ENCODE measurements at regions not wholly inside any gene's neighbourhood (a gene's known extent, or its start where the extent isn't known, plus 50 kb on each side); places are given as distances from the start of the nearest gene placed in this dataset.

DNA sequence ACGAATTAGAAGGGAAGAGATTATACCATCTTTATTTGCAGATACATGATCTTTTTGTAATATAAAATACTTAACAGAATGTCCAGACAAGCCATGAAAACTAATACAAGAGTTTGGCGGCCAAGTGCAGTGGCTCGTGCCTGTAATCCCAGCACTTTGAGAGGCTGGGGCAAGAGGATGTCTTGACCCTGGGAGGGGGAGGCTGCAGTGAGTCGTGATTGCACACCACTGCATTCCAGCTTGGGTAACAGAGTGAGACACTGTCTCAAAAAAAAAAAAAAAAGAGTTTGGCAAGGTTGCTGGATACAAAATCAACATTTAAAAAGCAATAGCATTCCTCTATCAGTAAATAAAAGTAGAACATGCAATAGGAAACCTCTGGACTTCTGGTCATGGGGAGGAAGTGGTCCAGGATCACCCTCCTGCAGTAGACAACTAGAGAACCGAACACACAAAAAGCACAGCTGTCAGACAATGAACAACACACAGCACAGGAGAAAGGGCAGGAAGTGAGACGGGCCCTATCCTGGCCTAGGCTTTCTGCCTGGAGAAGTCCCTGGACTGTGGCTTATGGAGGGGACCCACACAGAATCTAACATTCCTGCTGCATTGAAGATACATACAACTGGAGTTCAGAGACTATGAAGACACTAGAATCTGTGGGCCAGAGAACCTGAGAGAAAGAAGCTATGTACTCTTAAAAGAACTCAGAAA lies 118.9 kb upstream of the ARL4C start:
- DNase-seq (ENCODE audit: extremely low read depth, low read depth) = no peak

DNA sequence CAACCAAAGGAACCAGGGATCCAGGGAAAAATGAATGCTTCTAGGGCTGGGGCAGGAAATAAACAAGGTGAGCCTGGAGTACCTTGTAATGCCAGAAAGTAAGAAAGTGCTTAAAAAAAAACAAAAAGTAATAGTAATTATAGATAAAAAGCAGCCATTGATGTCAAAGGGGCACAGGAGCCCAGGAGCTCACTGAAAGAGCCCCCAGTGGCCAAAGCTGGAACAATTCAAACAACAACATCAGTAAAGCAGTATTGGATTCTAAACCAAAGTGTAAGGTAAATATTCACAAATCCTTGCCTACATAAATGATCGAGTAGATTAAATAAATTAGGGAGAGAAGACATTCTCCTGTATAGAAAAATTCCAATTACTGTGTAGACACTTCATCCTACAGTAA lies 114.3 kb upstream of the ARL4C start:
- TF ChIP-seq, protein P1, sequence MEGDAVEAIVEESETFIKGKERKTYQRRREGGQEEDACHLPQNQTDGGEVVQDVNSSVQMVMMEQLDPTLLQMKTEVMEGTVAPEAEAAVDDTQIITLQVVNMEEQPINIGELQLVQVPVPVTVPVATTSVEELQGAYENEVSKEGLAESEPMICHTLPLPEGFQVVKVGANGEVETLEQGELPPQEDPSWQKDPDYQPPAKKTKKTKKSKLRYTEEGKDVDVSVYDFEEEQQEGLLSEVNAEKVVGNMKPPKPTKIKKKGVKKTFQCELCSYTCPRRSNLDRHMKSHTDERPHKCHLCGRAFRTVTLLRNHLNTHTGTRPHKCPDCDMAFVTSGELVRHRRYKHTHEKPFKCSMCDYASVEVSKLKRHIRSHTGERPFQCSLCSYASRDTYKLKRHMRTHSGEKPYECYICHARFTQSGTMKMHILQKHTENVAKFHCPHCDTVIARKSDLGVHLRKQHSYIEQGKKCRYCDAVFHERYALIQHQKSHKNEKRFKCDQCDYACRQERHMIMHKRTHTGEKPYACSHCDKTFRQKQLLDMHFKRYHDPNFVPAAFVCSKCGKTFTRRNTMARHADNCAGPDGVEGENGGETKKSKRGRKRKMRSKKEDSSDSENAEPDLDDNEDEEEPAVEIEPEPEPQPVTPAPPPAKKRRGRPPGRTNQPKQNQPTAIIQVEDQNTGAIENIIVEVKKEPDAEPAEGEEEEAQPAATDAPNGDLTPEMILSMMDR (IDR thresholded peaks at IDR 0.05; ENCODE audit: low read depth, low read length) = peak; percentile 20
- DNase-seq (ENCODE audit: extremely low read depth, low read depth) = no peak

More for the DNA sequence above, 118.9 kb upstream of the ARL4C start:
- TF ChIP-seq, protein P1 (IDR thresholded peaks at IDR 0.05; ENCODE audit: low read depth, low read length) = no peak

DNA sequence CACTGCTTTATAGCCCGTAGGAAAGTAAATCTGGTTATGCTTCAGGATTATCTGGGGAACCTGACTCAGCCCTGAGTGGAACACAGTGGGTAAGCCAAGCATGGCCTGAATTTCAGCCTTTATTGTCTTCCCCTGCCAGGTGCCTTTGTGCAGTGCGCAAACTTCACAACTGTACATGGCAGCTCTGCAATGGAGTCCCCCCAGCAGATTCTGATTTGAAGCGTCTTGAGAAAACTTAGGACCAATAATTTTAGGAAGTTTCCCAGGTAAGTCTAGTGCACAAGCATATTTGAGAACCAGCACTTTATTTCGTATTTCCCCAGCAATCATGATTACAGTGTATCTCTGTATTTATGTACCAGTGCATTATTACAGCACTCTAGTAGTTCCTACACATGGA lies 112.1 kb upstream of the ARL4C start:
- DNase-seq (ENCODE audit: extremely low read depth, low read depth) = no peak
- TF ChIP-seq, protein P1 (IDR thresholded peaks at IDR 0.05; ENCODE audit: low read depth, low read length) = no peak

DNA sequence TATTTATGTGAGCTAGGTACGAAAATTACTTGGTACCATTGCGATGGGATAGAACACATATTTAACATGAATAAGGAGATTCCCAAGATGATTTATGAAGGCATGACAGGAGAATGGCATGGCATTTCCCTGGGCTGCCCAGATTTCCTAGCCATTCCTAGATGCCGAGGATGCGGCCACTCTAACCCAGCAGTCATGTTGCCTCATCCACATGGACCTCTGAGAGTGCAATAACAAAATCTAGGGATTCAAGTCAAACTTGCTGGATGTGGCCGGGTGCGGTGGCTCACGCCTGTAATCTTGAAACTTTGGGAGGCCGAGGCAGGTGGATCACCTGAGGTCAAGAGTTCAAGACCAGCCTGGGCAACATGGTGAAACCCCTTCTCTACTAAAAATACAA lies 110.8 kb upstream of the ARL4C start:
- TF ChIP-seq, protein P1 (IDR thresholded peaks at IDR 0.05; ENCODE audit: low read depth, low read length) = no peak
- DNase-seq (ENCODE audit: extremely low read depth, low read depth) = no peak

DNA sequence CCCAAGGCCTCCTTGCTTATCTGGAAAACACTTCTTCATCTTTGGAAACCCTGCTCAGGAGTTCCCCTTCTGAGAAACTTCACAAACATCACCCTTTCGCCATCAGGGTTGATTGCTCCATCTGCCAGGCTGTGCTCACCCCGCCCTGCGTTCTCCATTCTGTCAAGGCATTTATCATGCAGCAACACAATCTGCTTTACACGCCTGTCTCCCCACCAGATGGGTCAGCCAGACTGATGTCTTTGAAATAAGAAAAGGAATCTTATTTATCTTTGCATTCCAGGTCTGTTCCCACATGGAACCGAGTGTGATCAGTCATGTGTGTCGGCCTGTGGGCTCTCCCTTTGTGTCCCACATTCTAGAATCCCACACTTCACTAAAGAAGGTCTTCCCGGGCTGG lies 110.0 kb upstream of the ARL4C start:
- DNase-seq (ENCODE audit: extremely low read depth, low read depth) = no peak
- TF ChIP-seq, protein P1 (IDR thresholded peaks at IDR 0.05; ENCODE audit: low read depth, low read length) = no peak

DNA sequence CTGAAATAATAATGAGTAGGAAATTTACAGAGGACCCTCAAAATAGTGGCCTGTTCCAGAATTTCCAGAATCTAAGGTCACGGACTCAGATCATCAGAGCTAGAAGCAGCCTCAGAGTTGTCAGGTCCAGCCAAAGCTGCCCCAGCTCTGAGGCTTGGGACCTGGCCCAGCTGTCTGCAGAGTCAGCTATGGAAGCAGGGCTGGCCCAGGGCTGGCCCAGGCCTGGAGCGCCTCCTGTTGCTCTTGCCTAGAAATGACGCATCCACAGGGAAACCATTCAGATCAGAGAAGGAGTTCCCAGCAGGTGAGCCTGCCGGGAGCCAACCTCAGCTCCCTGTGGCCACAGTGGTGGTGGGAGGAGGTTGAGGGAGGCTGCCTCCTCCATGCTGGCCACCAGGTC lies 106.7 kb upstream of the ARL4C start:
- TF ChIP-seq, protein P1 (IDR thresholded peaks at IDR 0.05; ENCODE audit: low read depth, low read length) = no peak
- no peak for DNase-seq (ENCODE audit: extremely low read depth, low read depth)

DNA sequence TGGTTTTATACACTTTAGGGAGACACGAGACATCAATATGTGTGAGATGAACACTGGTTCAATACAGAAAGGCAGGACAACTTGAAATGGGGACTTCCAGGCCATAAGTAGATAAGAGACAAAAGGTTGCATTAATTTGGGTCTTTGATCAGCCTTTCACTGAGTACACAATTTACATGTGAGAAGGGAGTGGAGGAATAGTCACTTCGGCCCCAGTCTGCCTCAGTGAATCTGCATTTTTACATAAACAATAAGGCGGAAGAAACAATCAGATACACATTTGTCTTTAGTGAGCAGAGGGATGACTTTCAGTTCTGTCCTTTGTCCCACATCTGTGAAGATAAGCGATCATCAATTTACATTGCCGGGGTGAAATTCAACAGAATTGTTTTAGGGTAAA lies 104.3 kb upstream of the ARL4C start:
- no peak for DNase-seq (ENCODE audit: extremely low read depth, low read depth)
- TF ChIP-seq, protein P1 (IDR thresholded peaks at IDR 0.05; ENCODE audit: low read depth, low read length) = no peak
